ENCODE measurements at regions not wholly inside any gene's neighbourhood (a gene's known extent, or its start where the extent isn't known, plus 50 kb on each side); places are given as distances from the start of the nearest gene placed in this dataset.

DNA sequence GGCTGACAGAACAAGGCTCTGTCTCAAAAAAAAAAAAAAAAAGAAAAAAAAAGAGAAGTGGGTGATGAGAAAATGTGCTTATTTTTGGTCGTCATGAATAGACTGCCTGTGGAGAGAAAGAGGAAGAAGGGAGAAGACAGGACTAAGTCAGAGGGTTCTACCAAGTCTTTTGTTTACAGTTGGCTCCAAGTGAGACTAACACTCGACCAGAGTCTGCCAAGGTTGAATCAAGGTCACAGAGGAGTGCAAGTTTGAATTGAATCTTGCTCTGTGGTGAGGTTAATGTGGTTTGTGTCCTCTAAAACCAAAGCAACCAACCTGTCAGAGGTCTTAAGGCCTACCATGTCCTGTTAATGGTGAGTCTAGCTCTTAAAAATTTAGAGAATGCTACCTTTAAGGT, 334.1 kb upstream of the GRM7 start:
- DNase-seq (ENCODE audit: low spot score, unreplicated experiment), result no peak
- no peak overlapping the region for H3K4me3 Mint-ChIP-seq (ENCODE audit: low read depth)

DNA sequence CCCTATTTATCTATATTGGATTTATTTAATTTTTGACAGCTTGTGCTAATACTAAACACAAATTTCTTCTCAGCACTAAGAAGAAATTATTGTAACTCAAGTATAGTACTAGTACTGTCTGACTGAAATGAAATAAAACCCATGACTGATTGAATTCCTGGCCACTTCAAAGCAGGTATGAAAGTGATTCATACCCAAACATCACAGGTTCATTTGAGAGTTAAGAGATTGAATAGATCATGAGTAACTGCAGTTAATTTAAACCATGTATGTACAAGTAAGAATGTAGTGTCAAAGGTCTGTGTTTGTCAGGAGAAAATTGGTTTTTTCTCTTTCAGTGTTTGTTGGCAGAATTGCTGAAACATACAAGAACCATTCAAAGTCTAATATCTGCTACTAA, 332.0 kb upstream of the GRM7 start:
- Mint-ChIP-seq H3K27me3 (no peaks in the 10 kb centered on the region), H3K27ac (no peak overlapping the region), H3K36me3 (ENCODE audit: insufficient read depth) (no peaks in the 10 kb centered on the region), H3K4me1 (ENCODE audit: low read depth) (peaks cover 5% of the 10 kb centered on the region), H3K4me3 (ENCODE audit: low read depth) (no peak overlapping the region), H3K9me3 (ENCODE audit: low read depth) (no peaks in the 10 kb centered on the region)
- no peak for DNase-seq (ENCODE audit: low spot score, unreplicated experiment)
- TF ChIP-seq, protein P1, sequence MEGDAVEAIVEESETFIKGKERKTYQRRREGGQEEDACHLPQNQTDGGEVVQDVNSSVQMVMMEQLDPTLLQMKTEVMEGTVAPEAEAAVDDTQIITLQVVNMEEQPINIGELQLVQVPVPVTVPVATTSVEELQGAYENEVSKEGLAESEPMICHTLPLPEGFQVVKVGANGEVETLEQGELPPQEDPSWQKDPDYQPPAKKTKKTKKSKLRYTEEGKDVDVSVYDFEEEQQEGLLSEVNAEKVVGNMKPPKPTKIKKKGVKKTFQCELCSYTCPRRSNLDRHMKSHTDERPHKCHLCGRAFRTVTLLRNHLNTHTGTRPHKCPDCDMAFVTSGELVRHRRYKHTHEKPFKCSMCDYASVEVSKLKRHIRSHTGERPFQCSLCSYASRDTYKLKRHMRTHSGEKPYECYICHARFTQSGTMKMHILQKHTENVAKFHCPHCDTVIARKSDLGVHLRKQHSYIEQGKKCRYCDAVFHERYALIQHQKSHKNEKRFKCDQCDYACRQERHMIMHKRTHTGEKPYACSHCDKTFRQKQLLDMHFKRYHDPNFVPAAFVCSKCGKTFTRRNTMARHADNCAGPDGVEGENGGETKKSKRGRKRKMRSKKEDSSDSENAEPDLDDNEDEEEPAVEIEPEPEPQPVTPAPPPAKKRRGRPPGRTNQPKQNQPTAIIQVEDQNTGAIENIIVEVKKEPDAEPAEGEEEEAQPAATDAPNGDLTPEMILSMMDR (IDR thresholded peaks at IDR 0.05; ENCODE audit: unreplicated experiment), result no peak

More for the DNA sequence above, 334.1 kb upstream of the GRM7 start:
- Mint-ChIP-seq H3K27ac (no peak overlapping the region), H3K9me3 (ENCODE audit: low read depth) (no peaks in the 10 kb centered on the region), H3K27me3 (no peaks in the 10 kb centered on the region), H3K4me1 (ENCODE audit: low read depth) (peaks cover 5% of the 10 kb centered on the region), H3K36me3 (ENCODE audit: insufficient read depth) (no peaks in the 10 kb centered on the region)
- TF ChIP-seq, protein P1 (IDR thresholded peaks at IDR 0.05; ENCODE audit: unreplicated experiment), result no peak

DNA sequence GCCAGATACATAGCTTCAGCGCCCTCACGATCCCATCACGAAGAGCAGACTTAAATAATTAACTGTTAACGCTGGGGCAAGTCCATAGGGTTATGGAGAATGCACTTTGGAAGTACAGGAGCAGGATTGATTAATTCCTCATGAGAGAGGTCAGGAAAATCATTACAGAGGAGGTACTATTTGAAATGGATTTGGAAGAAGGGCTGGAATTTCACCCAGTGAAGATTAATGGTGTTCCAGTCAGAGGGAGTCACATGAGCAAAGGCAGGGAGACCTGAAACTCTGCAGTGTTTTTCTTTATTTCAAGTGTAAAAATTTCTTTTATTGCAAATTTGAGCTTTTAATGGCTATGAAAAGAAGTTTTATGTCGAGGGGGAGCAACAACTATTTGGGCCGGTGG, 329.8 kb upstream of the GRM7 start:
- H3K27ac Mint-ChIP-seq, result peak overlapping the region; percentile 26
- H3K27me3 Mint-ChIP-seq, result no peaks in the 10 kb centered on the region
- H3K9me3 Mint-ChIP-seq (ENCODE audit: low read depth), result peaks cover 9% of the 10 kb centered on the region
- peaks cover 5% of the 10 kb centered on the region for H3K4me1 Mint-ChIP-seq (ENCODE audit: low read depth)
- DNase-seq (ENCODE audit: low spot score, unreplicated experiment), result no peak
- H3K4me3 Mint-ChIP-seq (ENCODE audit: low read depth), result no peak overlapping the region
- H3K36me3 Mint-ChIP-seq (ENCODE audit: insufficient read depth), result peaks cover 2% of the 10 kb centered on the region
- TF ChIP-seq, protein P1 (IDR thresholded peaks at IDR 0.05; ENCODE audit: unreplicated experiment), result no peak

DNA sequence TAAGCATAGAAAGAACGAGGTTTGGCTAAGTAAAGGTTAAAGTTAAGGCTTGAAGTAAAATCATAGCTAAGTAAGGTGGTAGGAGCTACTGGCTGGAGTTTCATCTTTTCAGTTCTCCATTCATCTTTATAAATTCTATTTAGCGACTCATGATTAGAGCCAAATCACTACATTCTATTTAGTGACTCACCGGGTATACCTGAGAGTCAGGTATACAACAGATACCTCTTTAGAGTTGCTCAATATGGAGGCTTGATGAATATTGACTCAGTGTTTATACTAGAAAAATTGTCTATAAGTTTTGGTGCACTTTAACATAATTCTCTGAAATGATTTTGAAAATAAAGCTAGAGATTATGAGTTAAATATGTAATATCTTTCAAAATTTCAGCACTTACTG, 328.8 kb upstream of the GRM7 start:
- no peak for DNase-seq (ENCODE audit: low spot score, unreplicated experiment)
- Mint-ChIP-seq H3K4me1 (ENCODE audit: low read depth) (peaks cover 5% of the 10 kb centered on the region), H3K27ac (no peak overlapping the region), H3K4me3 (ENCODE audit: low read depth) (no peak overlapping the region), H3K36me3 (ENCODE audit: insufficient read depth) (peaks cover 6% of the 10 kb centered on the region), H3K27me3 (no peaks in the 10 kb centered on the region), H3K9me3 (ENCODE audit: low read depth) (peaks cover 13% of the 10 kb centered on the region)
- TF ChIP-seq, protein P1 (IDR thresholded peaks at IDR 0.05; ENCODE audit: unreplicated experiment), result no peak

DNA sequence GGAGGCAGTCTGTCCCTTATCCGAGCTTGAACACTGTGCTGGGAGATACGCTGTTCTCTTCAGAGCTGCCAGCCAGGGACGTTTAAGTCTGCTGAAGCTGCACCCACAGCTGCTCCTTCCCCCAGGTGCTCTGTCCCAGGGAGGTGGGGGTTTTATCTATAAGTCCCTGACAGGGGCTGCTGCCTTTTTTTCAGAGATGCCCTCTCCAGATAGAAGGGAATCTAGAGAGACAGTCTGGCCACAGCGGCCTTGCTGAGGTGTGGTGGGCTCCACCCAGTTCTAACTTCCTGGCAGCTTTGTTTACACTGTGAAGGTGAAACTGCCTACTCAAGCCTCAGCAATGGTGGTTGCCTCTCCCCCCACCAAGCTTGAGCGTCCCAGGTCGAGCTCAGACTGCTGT, 319.9 kb upstream of the GRM7 start:
- Mint-ChIP-seq H3K4me1 (ENCODE audit: low read depth) (peaks cover 17% of the 10 kb centered on the region), H3K36me3 (ENCODE audit: insufficient read depth) (peaks cover 8% of the 10 kb centered on the region), H3K4me3 (ENCODE audit: low read depth) (no peak overlapping the region), H3K27ac (no peak overlapping the region), H3K27me3 (no peaks in the 10 kb centered on the region), H3K9me3 (ENCODE audit: low read depth) (peaks cover 34% of the 10 kb centered on the region)
- no peak for DNase-seq (ENCODE audit: low spot score, unreplicated experiment)
- TF ChIP-seq, protein P1 (IDR thresholded peaks at IDR 0.05; ENCODE audit: unreplicated experiment), result no peak
